CD14-positive monocyte (primary cell): ENCODE measurements at regions not wholly inside any gene's neighbourhood (a gene's known extent, or its start where the extent isn't known, plus 50 kb on each side); places are given as distances from the start of the nearest gene placed in this dataset.

Experiments used
- DNase-seq, 3 donors: peaks; one replicate each; pipeline ENCODE4 v3.0.0-alpha.2; 2011 to 2022
- H2AFZ ChIP-seq: 2 replicates; pipeline ENCODE4 v1.6.0; 2012; ENCODE audit warnings: mild to moderate bottlenecking, low read depth, low read length, inconsistent platforms; ENCODE audit not compliant: insufficient read depth, poor library complexity, severe bottlenecking
- H3K27ac ChIP-seq, 2 donors: 1 replicate in 1 of 2; 2 replicates in 1 of 2; pipeline ENCODE4 v1.5.1; 2012 to 2013; ENCODE audit warnings: low read length in 2 of 2, control low read depth in 1 of 2, inconsistent platforms in 1 of 2, low read depth in 1 of 2, mild to moderate bottlenecking in 1 of 2
- H3K27me3 ChIP-seq, 2 donors: one replicate each; pipeline versions ENCODE4 v1.6.0 to v1.6.1; 2011 to 2013; ENCODE audit warnings: low read length in 2 of 2; ENCODE audit not compliant: control insufficient read depth in 2 of 2, insufficient read depth in 2 of 2
- H3K36me3 ChIP-seq, 2 donors: replicated peaks in 1 of 2; 1 replicate in 1 of 2; 2 replicates in 1 of 2; pipeline versions ENCODE4 v1.5.1 to v1.6.1; 2012 to 2013; ENCODE audit warnings: low read length in 2 of 2, control low read depth in 1 of 2, inconsistent platforms in 1 of 2, mild to moderate bottlenecking in 1 of 2; ENCODE audit not compliant: insufficient read depth in 2 of 2, control insufficient read depth in 1 of 2
- H3K4me1 ChIP-seq, 2 donors: 1 replicate in 1 of 2; 2 replicates in 1 of 2; pipeline versions ENCODE4 v1.5.1 to v1.6.1; 2012 to 2013; ENCODE audit warnings: low read length in 2 of 2, control low read depth in 1 of 2, inconsistent platforms in 1 of 2, mild to moderate bottlenecking in 1 of 2, moderate library complexity in 1 of 2; ENCODE audit not compliant: insufficient read depth in 2 of 2, control insufficient read depth in 1 of 2
- H3K4me2 ChIP-seq: replicated peaks from 2 replicates; pipeline ENCODE3; 2012; ENCODE audit warnings: low read length, moderate library complexity, mild to moderate bottlenecking; ENCODE audit not compliant: poor library complexity, severe bottlenecking; ENCODE audit errors: extremely low read depth
- H3K4me3 ChIP-seq, 3 experiments: fragments of 200-600 bp in 1 of 3; sonication (generic) in 1 of 3; replicated peaks in 1 of 3; 1 replicate in 2 of 3; 2 replicates in 1 of 3; pipeline ENCODE4 v1.5.1; 2011 to 2013; ENCODE audit warnings: low read length in 3 of 3, mild to moderate bottlenecking in 3 of 3, control low read depth in 2 of 3, low read depth in 2 of 3, inconsistent platforms in 1 of 3, moderate library complexity in 1 of 3
- H3K79me2 ChIP-seq: 2 replicates; pipeline ENCODE4 v1.6.0; 2012; ENCODE audit warnings: mild to moderate bottlenecking, control low read depth, inconsistent platforms, low read length, moderate library complexity; ENCODE audit not compliant: insufficient read depth
- H3K9ac ChIP-seq: 2 replicates; pipeline ENCODE4 v1.6.0; 2017; ENCODE audit warnings: low read length, mild to moderate bottlenecking; ENCODE audit not compliant: insufficient read depth, poor library complexity, severe bottlenecking
- H3K9me3 ChIP-seq, 2 donors: replicated peaks in 1 of 2; 1 replicate in 1 of 2; 2 replicates in 1 of 2; pipeline versions ENCODE4 v1.5.1 to v1.6.1; 2012 to 2013; ENCODE audit warnings: low read length in 2 of 2, control low read depth in 1 of 2; ENCODE audit not compliant: control insufficient read depth in 1 of 2, insufficient read depth in 1 of 2
- H4K20me1 ChIP-seq: 2 replicates; pipeline ENCODE4 v1.6.0; 2012; ENCODE audit warnings: mild to moderate bottlenecking, low read length, control low read depth, moderate library complexity; ENCODE audit not compliant: insufficient read depth
- H3K27ac Mint-ChIP-seq, 7 donors: one replicate each; pipeline ENCODE4 v1.8.0; 2020; ENCODE audit warnings: mild to moderate bottlenecking in 7 of 7, mixed read lengths in 7 of 7, moderate library complexity in 6 of 7, inconsistent platforms in 2 of 7
- H3K27me3 Mint-ChIP-seq, 3 donors: one replicate each; pipeline ENCODE4 v1.8.0; 2021 to 2022; ENCODE audit warnings: low read depth in 3 of 3, mild to moderate bottlenecking in 3 of 3, mixed read lengths in 3 of 3, moderate library complexity in 3 of 3, inconsistent platforms in 1 of 3
- H3K36me3 Mint-ChIP-seq, 2 donors: one replicate each; pipeline ENCODE4 v1.8.0; 2020; ENCODE audit warnings: mixed read lengths in 2 of 2, inconsistent platforms in 1 of 2, mild to moderate bottlenecking in 1 of 2
- H3K4me1 Mint-ChIP-seq: one replicate; pipeline ENCODE4 v1.8.0; 2020; ENCODE audit warnings: mild to moderate bottlenecking, mixed read lengths
- H3K4me3 Mint-ChIP-seq, 2 donors: one replicate each; pipeline ENCODE4 v1.8.0; 2020; ENCODE audit warnings: mild to moderate bottlenecking in 2 of 2, mixed read lengths in 2 of 2, moderate library complexity in 1 of 2
- H3K9me3 Mint-ChIP-seq, 7 donors: one replicate each; pipeline ENCODE4 v1.8.0; 2020 to 2022; ENCODE audit warnings: mixed read lengths in 7 of 7, mild to moderate bottlenecking in 6 of 7, moderate library complexity in 6 of 7, inconsistent platforms in 2 of 7
- CTCF ChIP-seq: fragments of 200-600 bp; IDR thresholded peaks from one replicate; pipeline ENCODE4 v1.8.0; 2022; ENCODE audit warnings: antibody characterized with exemption, mild to moderate bottlenecking
- intact Hi-C, 2 donors: fragments of 100-400 bp; cut with micrococcal nuclease; formaldehyde crosslinking; loops; one replicate each; pipeline versions ENCODE4 v1.15.0 to v1.15.1; 2023

- Histone ChIP-seq H3K36me3 (no peaks in the 10 kb centered on the region), H3K27me3 (no peaks in the 10 kb centered on the region), H3K9ac (no peak overlapping the region), H3K4me2 (no peak overlapping the region), H3K4me3 (no peak overlapping the region), H3K4me1 (no peaks in the 10 kb centered on the region), H3K27ac (no peak overlapping the region), H3K9me3 (peaks cover 0 to 4% of the 10 kb centered on the region in 2 donors), H4K20me1 (no peaks in the 10 kb centered on the region), H3K79me2 (no peaks in the 10 kb centered on the region), H2AFZ (no peak overlapping the region)
- intact Hi-C loops: no loop called here
- H3K27me3 Mint-ChIP-seq: peaks cover 0 to 2% (median 0%) of the 10 kb centered on the region in 3 donors
- H3K27ac Mint-ChIP-seq: no peak overlapping the region
- H3K4me3 Mint-ChIP-seq: no peak overlapping the region
- H3K4me1 Mint-ChIP-seq: no peaks in the 10 kb centered on the region
- H3K36me3 Mint-ChIP-seq: no peaks in the 10 kb centered on the region
- no peak for DNase-seq
- TF ChIP-seq CTCF: no peak
- H3K9me3 Mint-ChIP-seq: peaks cover 0 to 4% (median 0%) of the 10 kb centered on the region in 7 donors
These were observed 445.2 kb downstream of the GRXCR1 start for GRCh38 chr4:43337707-43338106.

GRCh38 chr4:43339435-43339834 is 446.9 kb downstream of the GRXCR1 start:
- no peaks in the 10 kb centered on the region for H3K36me3 ChIP-seq
- H3K4me3 ChIP-seq: no peak overlapping the region
- H3K4me3 Mint-ChIP-seq: no peak overlapping the region
- H3K4me2 ChIP-seq: no peak overlapping the region
- H2AFZ ChIP-seq: no peak overlapping the region
- no peak overlapping the region for H3K27ac Mint-ChIP-seq
- no peak overlapping the region for H3K9ac ChIP-seq
- H3K79me2 ChIP-seq: no peaks in the 10 kb centered on the region
- no peaks in the 10 kb centered on the region for H3K27me3 ChIP-seq
- no peaks in the 10 kb centered on the region for H3K4me1 Mint-ChIP-seq
- peaks cover 0 to 8% of the 10 kb centered on the region in 2 donors for H3K9me3 ChIP-seq
- no peak overlapping the region for H3K27ac ChIP-seq
- no peaks in the 10 kb centered on the region for H4K20me1 ChIP-seq
- intact Hi-C loops: no loop called here
- no peak for DNase-seq
- H3K4me1 ChIP-seq: no peaks in the 10 kb centered on the region
- H3K9me3 Mint-ChIP-seq: peaks cover under 1 to 10% (median 2%) of the 10 kb centered on the region in 7 donors
- H3K27me3 Mint-ChIP-seq: peaks cover 0 to 2% (median 0%) of the 10 kb centered on the region in 3 donors
- no peaks in the 10 kb centered on the region for H3K36me3 Mint-ChIP-seq
- no peak for TF ChIP-seq CTCF
